NCI-H510A (cell line): ENCODE measurements at regions not wholly inside any gene's neighbourhood (a gene's known extent, or its start where the extent isn't known, plus 50 kb on each side); places are given as distances from the start of the nearest gene placed in this dataset.
"Not testable (repeated sequence)": the region's sequence is repeated elsewhere in the genome, so short reads cannot be mapped to it uniquely, and the experiment has no call there.

Experiments
- DNase-seq: peaks from one replicate; lab custom pipeline; 2025; lab: John Stamatoyannopoulos, UW

DNA sequence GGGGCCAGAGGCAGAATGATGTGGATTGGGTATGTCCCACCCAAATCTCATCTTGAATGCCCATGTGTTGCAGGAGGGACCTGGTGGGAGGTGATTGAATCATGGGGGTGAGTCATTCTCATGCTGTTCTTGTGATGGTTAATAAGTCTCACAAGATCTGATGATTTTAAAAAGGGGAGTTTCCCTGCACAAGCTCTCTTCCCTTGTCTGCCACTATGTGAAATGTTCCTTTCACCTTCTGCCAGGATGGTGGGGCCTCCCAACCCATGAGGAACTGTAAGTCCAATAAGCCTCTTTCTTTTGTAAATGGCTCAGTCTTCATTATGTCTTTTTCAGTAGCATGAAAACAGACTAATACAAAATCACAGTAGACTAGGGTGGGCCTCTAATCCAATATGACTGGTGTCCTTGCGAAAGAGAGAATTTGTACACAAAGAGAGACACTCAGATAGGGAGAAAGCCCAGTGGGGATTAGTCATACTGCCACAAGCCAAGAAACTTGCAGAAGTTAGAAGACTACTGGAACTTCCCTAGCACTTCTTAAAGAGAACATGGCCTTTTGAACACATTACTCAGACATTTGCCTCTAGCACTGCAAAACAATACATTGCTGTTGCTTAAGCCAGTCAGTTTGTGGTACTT, 68.4 kb downstream of the ANXA1 start:
- DNase-seq, result no peak

DNA sequence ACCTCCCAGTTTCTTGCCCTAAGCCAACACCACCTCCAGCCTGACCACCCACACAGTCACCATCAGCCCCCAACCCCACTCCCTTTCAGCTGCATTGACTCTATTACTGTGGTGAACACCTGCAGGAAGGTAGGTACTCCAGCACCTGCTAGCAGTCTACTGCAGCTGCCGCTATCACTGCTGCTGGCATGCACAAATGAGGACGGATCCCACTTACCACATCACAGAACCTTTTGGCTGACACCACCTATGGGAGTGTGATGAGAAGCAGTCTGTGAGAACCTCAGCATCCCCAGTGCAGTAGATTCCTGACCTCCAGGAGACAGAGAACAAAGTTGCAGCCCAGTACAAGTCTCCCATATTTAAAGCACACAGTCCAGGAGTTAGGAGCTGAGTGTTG, 71.9 kb downstream of the ANXA1 start:
- no peak for DNase-seq

DNA sequence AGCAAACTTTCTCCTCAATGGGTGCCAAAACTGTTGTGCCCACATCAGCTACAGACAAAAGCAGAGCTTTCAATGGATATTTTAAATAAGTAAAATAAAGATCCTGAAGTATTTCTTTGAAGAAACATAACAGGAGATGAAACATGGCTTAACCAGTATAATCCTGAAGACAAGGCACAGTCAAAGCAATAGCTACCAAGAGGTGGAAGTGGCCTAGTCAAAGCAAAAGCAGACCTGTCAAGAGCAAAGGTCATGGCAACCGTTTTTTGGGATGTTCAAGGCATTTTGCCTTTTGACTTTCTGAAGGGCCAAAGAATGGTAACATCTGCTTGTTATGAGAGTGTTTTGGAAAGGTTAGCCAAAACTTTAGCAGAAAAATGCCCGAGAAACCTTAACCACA, 77.9 kb downstream of the ANXA1 start:
- no peak for DNase-seq

DNA sequence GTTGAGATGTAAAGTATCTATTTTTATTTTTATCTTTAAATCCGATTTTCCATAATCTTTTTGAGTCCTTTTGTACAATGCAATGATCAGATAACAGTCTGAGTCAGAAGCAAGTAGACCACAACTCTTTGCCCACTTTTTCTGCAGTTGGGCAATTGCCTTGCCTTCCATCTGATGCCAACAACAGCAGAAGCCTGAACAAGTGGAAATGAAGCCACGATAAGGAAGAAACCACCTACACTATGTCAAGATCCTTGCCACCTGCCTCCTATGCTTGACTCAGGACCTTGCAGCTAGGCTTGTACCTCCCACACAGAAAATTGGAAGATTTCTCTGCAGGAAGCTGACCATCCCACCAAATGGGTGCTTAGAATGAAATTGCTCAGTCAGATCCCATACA, 78.6 kb downstream of the ANXA1 start:
- DNase-seq, result no peak

DNA sequence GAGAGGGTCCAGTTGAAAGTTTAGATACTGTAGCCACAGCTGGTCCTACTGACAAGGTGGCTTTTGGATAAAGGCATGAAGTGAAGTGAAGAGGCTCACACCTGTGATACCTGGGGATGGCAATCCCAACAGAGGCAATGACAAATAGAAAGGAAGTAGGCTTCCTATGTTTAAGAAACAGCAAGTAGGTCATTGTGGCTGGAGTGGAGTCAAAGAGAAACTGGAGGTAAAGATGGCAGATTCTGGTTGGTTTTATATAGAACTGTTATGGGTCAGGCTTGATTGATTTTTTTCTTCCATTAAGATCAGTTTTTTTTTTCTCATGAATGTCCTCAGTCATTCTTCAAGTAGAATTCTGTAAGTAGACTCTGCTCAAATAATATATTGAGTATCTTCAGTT, 79.5 kb downstream of the ANXA1 start:
- DNase-seq, result no peak

DNA sequence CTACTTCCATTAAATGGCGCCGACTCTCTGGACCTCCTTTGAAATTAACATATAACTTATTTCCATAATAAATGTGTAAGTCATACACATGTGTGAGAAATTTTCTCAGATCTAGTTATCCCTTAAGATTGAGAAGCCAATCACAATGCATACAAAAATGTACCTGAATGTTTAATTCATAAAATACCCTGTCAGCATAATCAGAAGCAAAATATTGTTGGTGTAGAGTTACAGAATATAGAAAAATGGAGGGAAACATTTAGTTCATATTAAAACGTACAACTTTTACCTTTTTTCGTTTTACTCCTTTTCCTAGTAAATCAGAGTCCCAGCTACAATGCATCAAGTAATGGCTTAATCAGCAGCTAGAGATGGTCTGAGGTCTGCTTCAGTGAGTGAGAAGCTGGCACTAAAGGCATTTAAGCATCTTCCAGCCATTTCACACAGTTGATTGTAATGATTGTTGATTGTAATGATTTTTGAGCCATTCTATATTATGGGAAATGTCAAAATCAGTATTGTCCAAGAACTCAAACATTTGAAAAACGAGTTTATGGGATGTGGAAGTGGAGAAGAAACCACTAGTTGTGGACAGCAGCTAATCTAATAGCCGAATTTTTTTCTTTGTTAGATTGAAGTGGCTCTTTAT, 81.8 kb downstream of the ANXA1 start:
- no peak for DNase-seq

DNA sequence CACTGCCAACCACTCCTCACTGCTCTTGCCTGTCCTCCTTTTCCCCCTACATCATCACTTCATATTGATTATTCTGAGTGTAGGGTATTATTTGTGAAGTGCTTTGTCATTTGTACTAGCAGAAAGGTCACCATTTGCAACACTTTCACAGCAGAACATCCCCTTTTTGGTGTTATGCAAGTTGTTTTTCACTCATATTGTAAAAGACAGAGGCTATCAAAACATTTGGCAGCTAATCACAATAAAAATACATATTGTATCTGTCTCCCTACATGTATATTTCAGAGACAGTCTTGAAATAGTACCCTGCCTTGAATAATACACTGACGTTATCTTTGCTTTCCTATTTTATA, 82.3 kb downstream of the ANXA1 start:
- DNase-seq, result no peak

DNA sequence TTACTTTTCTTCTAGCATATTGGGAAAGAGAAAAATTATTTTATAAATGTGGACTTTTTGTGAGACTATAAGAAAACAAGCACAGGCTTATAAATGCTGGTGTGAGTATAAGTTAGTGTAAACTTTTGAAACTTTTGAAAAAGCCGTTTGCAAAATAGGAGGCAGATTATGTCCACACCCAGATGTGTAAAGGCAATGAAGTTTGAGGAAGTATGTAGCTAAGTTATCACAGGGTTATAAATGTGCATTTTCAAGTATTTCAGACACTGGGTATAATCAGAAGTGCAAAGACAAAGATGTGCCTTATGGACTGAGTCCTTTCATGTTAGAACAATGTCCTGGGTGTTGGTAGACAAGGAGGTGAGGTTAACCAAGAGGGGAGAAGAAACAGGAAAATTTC, 85.5 kb downstream of the ANXA1 start:
- DNase-seq, result no peak

- DNase-seq, result no peak
These were observed 88.1 kb downstream of the ANXA1 start for GRCh38 chr9:73239570-73240265.

DNA sequence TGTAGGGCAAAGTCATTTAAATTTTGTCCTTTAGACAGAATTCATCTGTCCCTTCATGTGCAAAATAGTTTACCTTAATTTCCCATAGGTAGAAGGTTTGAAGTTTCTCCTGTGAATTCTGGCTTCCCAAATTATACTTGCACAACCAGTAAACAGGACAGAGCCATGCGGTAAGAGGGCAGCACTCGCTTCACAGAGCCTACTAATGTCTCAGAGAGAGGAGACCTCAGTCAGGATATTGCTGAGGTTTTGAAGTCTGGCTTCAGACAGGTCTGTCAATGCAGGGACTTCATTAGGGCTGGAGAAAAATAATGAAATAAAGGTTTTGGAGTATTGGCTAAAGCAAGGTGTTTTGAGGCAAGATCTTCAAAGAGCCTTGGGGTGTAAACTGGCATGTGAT, 91.4 kb downstream of the ANXA1 start:
- DNase-seq, result no peak

- DNase-seq, result peak; percentile 43
These were observed 107.5 kb downstream of the ANXA1 start for GRCh38 chr9:73259086-73259696.

DNA sequence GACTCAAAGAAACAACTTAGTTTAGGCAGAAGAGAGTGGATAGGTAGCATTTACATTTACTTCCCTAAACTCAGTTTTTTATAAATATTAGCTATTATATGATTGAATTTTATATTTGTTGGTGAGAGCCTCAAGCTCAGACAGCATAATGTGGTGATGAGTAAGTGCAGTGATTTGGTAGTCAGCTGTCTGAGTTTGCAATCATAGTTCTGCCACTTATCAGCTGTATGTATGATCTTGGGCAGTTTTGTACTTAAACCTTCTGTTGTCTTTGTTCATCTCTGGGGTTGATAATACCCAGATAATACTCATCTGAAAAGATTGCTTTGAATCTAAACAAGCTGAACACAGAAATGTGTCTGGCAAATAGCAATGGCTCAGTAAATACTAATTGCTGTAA, 108.8 kb downstream of the ANXA1 start:
- DNase-seq, result no peak

GRCh38 chr9:73264631-73265030, 113.0 kb downstream of the ANXA1 start:
- DNase-seq, result no peak

DNA sequence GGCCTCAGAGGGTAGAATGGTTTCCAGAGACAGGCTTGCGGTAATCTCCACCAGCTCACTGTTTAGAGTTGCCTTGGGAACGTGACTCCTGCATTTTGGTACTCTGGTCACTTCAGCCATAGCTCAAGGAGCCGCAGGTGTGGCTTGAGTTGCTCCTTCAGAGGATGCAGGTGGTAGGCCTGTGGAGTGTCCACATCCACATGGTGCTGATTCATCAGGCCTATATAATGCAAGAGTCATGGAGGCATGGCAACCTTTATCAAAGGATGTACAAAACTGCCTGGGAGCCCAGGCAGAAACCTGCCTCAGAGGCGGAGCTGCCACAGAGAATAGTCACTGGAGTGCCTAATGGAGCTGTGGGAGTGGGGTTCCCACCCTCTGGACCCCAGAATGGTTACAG, 114.2 kb downstream of the ANXA1 start:
- peak; percentile 2 for DNase-seq

- DNase-seq, result no peak
These were observed 117.9 kb downstream of the ANXA1 start for GRCh38 chr9:73269430-73270101.

GRCh38 chr9:73270967-73271721, 119.5 kb downstream of the ANXA1 start:
- DNase-seq, result no peak

DNA sequence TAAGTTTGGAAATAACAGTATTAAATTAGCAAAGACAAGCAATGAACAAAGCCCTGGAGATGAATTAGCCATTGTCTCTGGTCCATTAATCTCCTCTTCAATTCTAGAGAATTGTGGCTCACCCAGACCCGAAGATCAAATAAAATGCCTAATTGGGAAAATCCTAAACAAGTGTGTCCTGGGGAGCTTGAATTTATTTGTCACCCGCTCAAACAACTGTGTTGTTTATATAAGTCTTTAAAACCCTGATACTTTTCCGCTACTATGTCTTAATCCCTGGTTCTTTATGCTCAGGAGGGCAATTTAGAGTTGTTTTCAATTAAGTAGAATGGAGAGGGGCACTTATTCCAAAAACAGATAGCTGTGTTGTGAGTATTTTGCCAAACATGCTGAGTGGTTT, 128.4 kb downstream of the ANXA1 start:
- no peak for DNase-seq

DNA sequence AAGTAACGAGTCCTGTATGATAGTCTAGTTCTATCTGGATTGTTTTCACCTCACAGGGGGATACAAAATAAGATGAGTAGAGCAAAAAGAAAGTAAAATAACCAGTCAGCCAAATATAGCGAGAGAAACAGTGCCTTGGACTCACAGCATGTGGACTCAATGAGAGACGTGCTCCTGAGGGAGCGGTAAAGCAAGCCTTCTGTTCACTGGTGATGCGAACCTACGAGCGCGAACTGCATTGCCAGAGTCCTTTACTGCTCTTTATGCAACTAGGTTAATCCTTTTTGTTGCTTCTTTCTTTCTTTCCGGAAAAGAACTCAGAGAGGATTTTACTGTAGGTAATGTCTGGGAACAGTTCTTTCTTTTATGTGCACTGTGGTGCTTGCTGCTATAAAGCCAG, 132.7 kb downstream of the ANXA1 start:
- no peak for DNase-seq

GRCh38 chr9:73294336-73294735, 142.7 kb downstream of the ANXA1 start:
- no peak for DNase-seq

- DNase-seq, result no peak
These were observed 174.3 kb downstream of the ANXA1 start for GRCh38 chr9:73325983-73326382.

DNA sequence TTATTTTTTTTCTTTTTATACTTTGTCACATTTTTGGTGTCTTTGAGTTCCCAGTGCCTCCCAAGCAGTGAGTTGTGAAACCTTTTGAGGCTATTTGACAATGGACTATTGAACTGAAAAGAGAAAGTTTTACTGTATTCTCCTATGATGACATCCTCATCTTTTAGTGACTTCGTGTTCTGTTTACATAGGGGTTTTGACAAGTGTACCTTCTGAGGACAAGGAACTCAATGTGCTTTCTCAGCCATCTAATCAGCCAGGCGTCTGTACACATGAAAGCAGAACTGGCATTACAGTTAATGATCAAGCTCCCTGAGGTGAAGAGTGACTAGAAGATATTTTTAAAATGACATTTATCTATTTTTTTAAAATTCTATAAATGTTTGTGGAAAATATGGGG, 175.5 kb downstream of the ANXA1 start:
- no peak for DNase-seq

DNA sequence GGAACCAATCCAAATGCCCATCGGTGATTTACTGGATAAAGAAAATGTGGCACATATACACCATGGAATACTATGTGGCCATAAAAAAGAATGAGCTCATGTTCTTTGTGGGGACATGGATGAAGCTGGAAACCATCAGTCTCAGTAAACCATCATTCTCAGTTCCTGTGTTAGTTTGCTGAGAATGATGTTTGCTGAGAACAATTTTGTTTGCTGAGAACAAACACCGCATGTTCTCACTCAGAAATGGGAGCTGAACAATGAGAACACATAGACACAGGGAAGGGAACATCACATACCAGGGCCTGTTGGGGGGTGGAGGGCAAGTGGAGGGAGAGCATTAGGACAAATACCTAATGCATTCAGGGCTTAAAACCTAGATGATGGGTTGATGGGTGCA, 185.5 kb downstream of the ANXA1 start:
- not testable (repeated sequence) for DNase-seq
